Dendritic cell treated with granulocyte-macrophage colony-stimulating factor and Interleukin-4, amounts not matched to agents 40 ng/mL and 50 ng/mL, for 4 days (primary cell): ENCODE measurements at regions not wholly inside any gene's neighbourhood (a gene's known extent, or its start where the extent isn't known, plus 50 kb on each side); places are given as distances from the start of the nearest gene placed in this dataset.

ENCODE experiments used
- H3K27ac Mint-ChIP-seq: one replicate; pipeline ENCODE4 v1.8.0; 2022; ENCODE audit warnings: mild to moderate bottlenecking, mixed read lengths
- H3K27me3 Mint-ChIP-seq: one replicate; pipeline ENCODE4 v1.8.0; 2022; ENCODE audit warnings: mild to moderate bottlenecking, mixed read lengths
- H3K36me3 Mint-ChIP-seq: one replicate; pipeline ENCODE4 v1.8.0; 2022; ENCODE audit warnings: low read depth, mixed read lengths
- H3K4me1 Mint-ChIP-seq: one replicate; pipeline ENCODE4 v1.8.0; 2022; ENCODE audit warnings: low read depth, mixed read lengths
- H3K4me3 Mint-ChIP-seq: one replicate; pipeline ENCODE4 v1.8.0; 2022; ENCODE audit warnings: mild to moderate bottlenecking, moderate library complexity, mixed read lengths
- H3K9me3 Mint-ChIP-seq: one replicate; pipeline ENCODE4 v1.8.0; 2022; ENCODE audit warnings: mixed read lengths
- intact Hi-C: fragments of 100-400 bp; cut with micrococcal nuclease; formaldehyde crosslinking; loops from one replicate; pipeline ENCODE4 v1.15.0; 2022

DNA sequence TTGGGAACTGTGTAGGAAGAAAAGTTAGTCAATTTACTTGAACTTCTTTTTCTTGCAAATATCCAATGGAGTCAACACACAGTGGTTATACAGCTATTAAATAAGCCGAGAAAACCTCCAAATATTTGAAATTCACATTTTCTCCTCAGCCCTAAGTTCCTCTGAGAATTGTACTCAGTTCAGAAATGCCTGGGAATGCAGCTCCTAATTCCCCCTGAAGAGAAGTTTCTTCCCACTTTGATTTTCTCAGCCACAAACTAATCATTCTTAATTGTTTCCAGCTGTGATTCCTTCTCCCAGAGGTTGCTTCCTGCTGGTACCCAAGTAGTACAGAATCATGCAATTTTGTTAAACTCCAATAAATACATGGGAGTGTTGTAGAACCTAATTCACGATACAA lies 246.1 kb upstream of the MIR17HG start:
- H3K36me3 Mint-ChIP-seq = no peaks in the 10 kb centered on the region
- H3K27ac Mint-ChIP-seq = no peak overlapping the region
- H3K9me3 Mint-ChIP-seq = peaks cover 9% of the 10 kb centered on the region
- no peak overlapping the region for H3K4me3 Mint-ChIP-seq
- H3K4me1 Mint-ChIP-seq = no peaks in the 10 kb centered on the region
- H3K27me3 Mint-ChIP-seq = no peaks in the 10 kb centered on the region
- intact Hi-C loops = no loop called here

DNA sequence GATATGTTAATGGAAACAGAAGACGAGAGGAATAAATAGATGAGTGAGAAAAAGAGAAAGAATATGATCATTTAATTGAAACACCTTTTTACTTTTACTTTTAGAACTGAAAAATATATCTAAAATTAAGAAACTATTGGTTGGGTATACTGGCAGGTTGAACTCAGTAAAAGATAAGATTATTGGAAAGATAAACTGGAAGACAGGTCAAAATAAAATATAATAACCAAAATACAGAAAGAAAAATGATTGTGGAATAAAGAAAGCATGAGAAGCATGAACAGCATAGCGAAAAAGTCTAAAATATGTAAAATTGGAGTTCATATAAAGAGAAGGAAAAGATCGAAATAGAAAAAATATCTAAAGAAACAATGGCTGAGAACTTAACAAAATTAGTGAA lies 242.2 kb upstream of the MIR17HG start:
- no peak overlapping the region for H3K27ac Mint-ChIP-seq
- no peak overlapping the region for H3K4me3 Mint-ChIP-seq
- intact Hi-C loops = no loop called here
- no peaks in the 10 kb centered on the region for H3K4me1 Mint-ChIP-seq
- H3K9me3 Mint-ChIP-seq = peaks cover 9% of the 10 kb centered on the region
- no peaks in the 10 kb centered on the region for H3K36me3 Mint-ChIP-seq
- no peaks in the 10 kb centered on the region for H3K27me3 Mint-ChIP-seq

DNA sequence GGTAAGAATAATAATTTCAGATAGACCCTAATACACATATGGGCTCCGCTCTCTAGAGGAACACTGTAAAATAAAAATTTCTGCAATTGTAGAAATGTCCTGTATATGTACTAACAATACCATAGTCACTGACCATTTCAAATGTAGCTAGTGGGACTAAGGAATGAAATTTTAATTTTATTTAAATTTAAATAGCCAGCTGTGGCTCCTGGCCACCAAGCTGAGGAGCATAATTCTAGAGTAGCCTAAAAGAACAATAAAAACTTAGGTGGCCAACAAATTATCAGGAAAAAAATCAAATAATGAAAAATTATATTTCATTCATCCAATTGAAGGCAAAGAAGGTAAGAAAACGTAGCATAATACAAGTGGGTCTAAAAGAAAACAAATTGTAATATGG lies 240.9 kb upstream of the MIR17HG start:
- Mint-ChIP-seq H3K9me3 (peaks cover 9% of the 10 kb centered on the region), H3K27ac (no peak overlapping the region), H3K4me3 (no peak overlapping the region), H3K4me1 (no peaks in the 10 kb centered on the region), H3K36me3 (no peaks in the 10 kb centered on the region), H3K27me3 (no peaks in the 10 kb centered on the region)
- intact Hi-C loops = no loop called here

DNA sequence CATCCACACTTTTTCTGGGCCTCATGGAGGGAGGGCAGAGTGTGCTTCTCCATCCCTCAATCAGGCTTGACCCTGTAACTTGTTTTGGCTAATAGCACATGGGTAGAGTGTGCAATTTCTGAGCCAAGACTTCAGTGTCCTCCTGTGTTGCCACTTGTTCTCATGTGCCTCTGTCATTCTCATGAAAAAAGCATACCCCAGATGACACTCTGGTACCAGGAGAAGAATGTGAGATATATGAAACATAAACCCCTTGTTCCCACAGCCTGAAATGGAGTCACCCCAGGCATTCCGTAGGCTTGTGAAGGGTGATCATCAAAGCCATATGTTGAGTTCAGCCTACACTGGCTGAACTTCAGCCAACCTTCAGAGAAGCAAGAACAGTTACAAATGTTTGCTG lies 239.2 kb upstream of the MIR17HG start:
- no peak overlapping the region for H3K4me3 Mint-ChIP-seq
- H3K27me3 Mint-ChIP-seq = no peaks in the 10 kb centered on the region
- H3K9me3 Mint-ChIP-seq = peaks cover 1% of the 10 kb centered on the region
- intact Hi-C loops = no loop called here
- H3K27ac Mint-ChIP-seq = no peak overlapping the region
- no peaks in the 10 kb centered on the region for H3K4me1 Mint-ChIP-seq
- no peaks in the 10 kb centered on the region for H3K36me3 Mint-ChIP-seq

DNA sequence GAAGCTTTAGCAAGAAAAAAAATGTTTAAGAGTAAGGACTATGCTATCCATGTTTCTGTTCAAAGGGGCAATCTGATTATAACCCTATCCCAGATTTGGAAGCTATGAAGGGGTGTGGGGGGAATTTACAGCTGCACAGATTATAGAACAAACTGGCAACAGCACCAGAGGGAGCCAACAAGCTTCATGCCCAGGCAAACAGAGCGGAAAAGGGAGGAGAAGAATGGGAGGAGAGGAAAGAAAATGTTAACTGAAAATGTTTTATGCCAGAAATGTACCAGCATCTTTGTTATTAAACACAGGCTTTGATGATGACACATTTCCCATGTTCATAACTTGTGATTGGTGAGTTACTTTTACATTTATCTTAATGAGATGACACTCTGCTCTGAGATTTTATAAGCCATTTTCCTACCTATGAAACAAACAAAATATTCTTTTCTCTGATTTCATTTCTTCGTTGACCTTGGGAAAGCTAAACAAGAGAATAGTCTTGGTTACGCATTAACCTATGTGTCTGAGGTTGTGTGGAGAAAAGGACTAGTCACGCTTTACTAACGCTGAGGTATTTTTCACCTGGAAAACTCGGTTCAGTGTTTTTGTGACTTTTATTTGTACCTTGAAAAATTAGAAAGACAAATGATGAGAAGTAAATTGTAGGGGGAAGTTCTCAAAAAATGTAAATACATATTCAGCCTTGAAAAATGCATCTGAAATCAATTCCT lies 235.8 kb upstream of the MIR17HG start:
- H3K4me3 Mint-ChIP-seq = no peak overlapping the region
- H3K9me3 Mint-ChIP-seq = peaks cover 9% of the 10 kb centered on the region
- peaks cover 9% of the 10 kb centered on the region for H3K4me1 Mint-ChIP-seq
- no peak overlapping the region for H3K27ac Mint-ChIP-seq
- intact Hi-C loops = no loop called here
- no peaks in the 10 kb centered on the region for H3K36me3 Mint-ChIP-seq
- no peaks in the 10 kb centered on the region for H3K27me3 Mint-ChIP-seq

DNA sequence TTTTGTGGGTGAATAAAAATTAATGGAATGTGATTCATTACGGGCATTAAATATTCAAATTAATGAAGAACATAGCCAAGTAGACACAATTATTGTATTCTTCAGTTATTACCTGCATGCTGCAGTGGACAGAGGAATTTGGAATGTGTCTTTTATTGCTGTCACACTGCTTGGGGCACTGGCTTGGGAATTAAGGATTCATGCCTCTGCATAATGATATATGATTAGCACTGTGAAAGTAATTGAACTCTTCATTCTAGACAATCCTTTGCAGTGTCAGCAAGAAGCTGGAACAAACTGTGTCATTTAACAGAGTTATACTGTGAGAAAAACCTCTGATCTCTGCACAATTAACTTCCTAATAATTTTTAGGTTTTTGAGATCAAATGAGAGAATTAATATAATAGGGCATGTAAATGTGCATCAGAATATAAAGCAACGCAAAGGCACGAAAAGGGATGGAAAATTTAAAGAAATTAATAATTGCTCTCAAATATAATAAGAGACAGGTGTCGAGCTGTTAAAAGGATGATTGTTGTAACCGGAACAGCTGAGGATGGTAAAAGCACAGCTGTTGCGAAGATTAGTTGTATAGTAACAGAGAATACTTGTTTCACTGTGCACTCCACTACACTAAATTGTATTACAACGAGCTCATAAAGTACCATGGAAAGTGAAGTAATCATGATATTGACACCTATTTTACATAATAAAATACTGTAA lies 235.1 kb upstream of the MIR17HG start:
- Mint-ChIP-seq H3K27me3 (no peaks in the 10 kb centered on the region), H3K4me3 (no peak overlapping the region), H3K36me3 (no peaks in the 10 kb centered on the region), H3K27ac (no peak overlapping the region), H3K9me3 (peaks cover 9% of the 10 kb centered on the region), H3K4me1 (peaks cover 9% of the 10 kb centered on the region)
- intact Hi-C loops = no loop called here

DNA sequence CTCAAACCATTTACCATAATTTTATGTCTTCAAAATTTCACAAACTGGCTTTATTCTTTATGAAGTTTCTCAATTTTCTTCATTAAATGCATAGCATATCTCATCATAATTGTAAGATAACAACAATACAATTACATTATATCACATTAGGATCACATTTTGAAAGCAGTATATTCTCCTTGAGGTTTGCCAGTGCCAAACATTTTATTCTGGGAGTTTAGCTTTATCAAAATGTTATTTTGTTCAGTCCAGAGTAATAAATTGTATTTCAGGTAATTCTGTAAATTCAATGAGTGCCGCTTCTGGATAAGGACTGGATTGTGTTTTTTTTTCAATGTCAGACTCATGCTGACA lies 234.6 kb upstream of the MIR17HG start:
- H3K27ac Mint-ChIP-seq = no peak overlapping the region
- no peak overlapping the region for H3K4me3 Mint-ChIP-seq
- H3K9me3 Mint-ChIP-seq = peaks cover 9% of the 10 kb centered on the region
- H3K36me3 Mint-ChIP-seq = no peaks in the 10 kb centered on the region
- intact Hi-C loops = no loop called here
- H3K27me3 Mint-ChIP-seq = no peaks in the 10 kb centered on the region
- H3K4me1 Mint-ChIP-seq = peaks cover 9% of the 10 kb centered on the region

DNA sequence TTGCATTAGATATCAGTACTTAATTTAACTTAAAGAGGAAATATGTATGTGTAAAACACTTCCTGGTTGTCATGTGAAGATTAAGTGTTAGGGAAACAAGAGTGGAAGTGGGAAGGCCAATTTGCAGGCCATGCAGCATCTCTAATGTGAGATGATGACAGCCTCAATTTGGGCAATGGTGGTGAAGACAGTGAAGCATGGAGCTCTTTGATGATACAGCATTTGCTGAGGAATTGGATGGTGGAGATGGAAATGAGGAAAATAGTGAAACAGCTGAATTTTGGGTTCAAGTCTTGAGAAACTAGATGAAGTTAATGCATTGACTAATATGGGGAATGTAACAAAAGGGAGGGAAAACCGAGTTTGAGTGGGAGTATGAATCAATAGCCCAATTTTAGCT lies 231.7 kb upstream of the MIR17HG start:
- Mint-ChIP-seq H3K4me1 (peaks cover 9% of the 10 kb centered on the region), H3K27ac (no peak overlapping the region), H3K4me3 (no peak overlapping the region), H3K27me3 (no peaks in the 10 kb centered on the region), H3K9me3 (peaks cover 9% of the 10 kb centered on the region), H3K36me3 (no peaks in the 10 kb centered on the region)
- intact Hi-C loops = no loop called here

DNA sequence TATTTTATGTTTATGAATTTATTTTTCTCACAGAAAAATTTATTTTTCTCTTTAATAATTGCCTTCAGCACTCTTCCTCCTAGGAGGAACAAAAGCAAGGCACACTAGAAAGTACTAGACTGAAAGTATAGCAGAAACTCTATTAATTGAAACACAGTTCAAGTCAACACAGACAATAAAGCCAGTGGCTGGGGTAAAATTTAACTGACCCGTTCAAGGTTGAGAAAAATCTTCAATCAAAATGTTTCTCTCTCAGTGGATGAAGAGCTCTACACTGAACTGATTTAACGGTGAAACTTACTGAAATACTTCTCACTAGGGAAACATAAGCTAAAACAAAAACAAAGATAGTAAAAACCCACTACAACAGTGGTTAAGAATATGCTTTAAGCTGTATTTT lies 230.1 kb upstream of the MIR17HG start:
- no peaks in the 10 kb centered on the region for H3K36me3 Mint-ChIP-seq
- intact Hi-C loops = no loop called here
- H3K4me1 Mint-ChIP-seq = peaks cover 9% of the 10 kb centered on the region
- H3K27ac Mint-ChIP-seq = no peak overlapping the region
- H3K4me3 Mint-ChIP-seq = no peak overlapping the region
- H3K27me3 Mint-ChIP-seq = no peaks in the 10 kb centered on the region
- H3K9me3 Mint-ChIP-seq = peaks cover 9% of the 10 kb centered on the region

DNA sequence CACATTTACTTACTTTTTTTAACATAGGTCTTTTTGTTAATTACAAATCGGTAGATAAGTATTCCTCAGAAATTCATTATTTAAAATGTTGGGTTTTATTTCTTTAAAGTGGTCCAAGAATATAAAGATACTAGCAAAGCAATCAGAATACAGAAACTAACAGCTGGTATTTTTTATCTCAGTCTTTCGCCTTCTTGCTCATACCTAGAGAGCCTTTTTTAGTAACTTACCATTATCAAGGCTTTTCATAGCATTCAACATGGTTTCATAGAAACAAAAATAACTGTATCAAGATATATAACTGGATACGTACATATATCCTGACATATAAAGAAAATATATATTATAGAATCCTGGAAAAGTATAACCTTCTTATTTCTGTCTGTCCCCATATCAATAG lies 227.8 kb upstream of the MIR17HG start:
- intact Hi-C loops = no loop called here

DNA sequence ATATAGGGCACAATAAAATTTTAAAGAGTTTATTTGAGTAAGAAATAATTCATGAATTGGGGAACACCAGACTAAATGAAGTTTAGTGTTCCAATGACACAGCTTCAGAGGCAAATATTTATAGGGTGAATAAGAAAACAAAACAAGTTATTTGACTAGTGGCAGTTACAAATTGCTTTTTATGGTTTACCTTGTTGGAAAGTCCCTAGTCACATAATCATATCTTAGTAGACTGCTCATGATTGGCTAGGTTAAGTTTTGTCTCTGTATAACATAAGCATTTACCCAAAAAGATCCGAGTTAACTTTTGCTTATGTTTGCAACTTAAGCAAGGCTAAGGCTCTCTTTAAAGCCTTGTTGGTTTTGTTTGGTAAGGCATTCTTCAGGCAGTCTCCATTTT lies 224.7 kb upstream of the MIR17HG start:
- Mint-ChIP-seq H3K9me3 (no peaks in the 10 kb centered on the region), H3K27ac (no peak overlapping the region), H3K27me3 (no peaks in the 10 kb centered on the region), H3K36me3 (no peaks in the 10 kb centered on the region), H3K4me1 (no peaks in the 10 kb centered on the region), H3K4me3 (no peak overlapping the region)
- intact Hi-C loops = no loop called here

More for the DNA sequence above, 227.8 kb upstream of the MIR17HG start:
- H3K27ac Mint-ChIP-seq = no peak overlapping the region
- H3K9me3 Mint-ChIP-seq = peaks cover 9% of the 10 kb centered on the region
- H3K27me3 Mint-ChIP-seq = no peaks in the 10 kb centered on the region
- no peaks in the 10 kb centered on the region for H3K36me3 Mint-ChIP-seq
- peaks cover 9% of the 10 kb centered on the region for H3K4me1 Mint-ChIP-seq
- H3K4me3 Mint-ChIP-seq = no peak overlapping the region

DNA sequence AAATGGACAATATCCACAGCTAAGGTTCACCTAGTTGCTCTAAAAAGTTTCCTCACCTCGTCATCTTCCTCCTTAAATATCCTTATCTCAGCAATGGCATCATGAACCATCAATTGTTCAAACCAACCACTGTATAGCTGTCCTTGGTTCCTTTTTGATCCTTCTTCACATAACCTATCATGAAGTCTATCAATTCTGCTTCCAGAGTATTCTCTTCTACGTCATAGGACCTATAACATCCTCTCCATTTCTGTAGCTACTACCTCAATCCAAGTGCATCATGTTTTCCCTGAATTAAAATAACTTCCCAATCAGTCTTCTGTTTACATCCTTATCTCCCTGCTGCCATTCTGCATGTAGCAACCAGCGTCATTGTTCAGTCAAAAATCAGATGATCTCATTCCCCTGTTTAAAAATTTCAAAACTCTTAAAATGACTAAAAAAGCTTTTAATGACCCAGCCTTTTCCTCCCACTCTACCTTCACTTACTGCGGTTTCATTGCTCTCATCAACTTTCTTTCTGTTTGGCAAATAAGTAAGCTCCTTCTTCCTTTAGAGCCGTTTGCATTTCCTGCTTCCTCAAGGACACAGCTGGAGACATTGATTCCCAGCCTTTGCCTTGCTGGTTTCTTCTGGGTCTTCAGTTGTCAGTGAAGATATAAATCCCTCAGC lies 223.9 kb upstream of the MIR17HG start:
- H3K27me3 Mint-ChIP-seq = no peaks in the 10 kb centered on the region
- H3K9me3 Mint-ChIP-seq = no peaks in the 10 kb centered on the region
- H3K27ac Mint-ChIP-seq = no peak overlapping the region
- intact Hi-C loops = no loop called here
- H3K4me1 Mint-ChIP-seq = no peaks in the 10 kb centered on the region
- H3K4me3 Mint-ChIP-seq = no peak overlapping the region
- H3K36me3 Mint-ChIP-seq = no peaks in the 10 kb centered on the region

DNA sequence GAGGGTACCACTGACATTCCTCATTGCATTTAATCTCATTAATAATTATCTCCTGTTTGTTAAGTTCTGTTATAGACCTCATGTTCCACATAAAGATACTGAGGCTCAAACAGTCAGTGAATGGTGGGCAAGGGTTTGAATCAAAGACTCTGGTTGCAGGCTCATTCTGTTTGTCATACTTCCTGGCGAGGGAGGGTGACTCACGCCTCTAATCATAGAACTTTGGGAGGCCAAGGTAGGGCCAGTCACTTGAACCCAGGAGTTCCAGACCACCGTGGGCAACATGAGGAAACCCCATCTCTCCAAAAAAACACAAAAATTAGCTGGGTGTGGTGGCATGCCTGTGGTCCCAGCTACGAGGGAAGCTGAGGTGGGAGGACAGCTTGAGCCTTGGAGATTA lies 220.7 kb upstream of the MIR17HG start:
- intact Hi-C loops = no loop called here
- no peak overlapping the region for H3K4me3 Mint-ChIP-seq
- H3K27ac Mint-ChIP-seq = no peak overlapping the region
- no peaks in the 10 kb centered on the region for H3K36me3 Mint-ChIP-seq
- no peaks in the 10 kb centered on the region for H3K9me3 Mint-ChIP-seq
- H3K27me3 Mint-ChIP-seq = no peaks in the 10 kb centered on the region
- no peaks in the 10 kb centered on the region for H3K4me1 Mint-ChIP-seq

DNA sequence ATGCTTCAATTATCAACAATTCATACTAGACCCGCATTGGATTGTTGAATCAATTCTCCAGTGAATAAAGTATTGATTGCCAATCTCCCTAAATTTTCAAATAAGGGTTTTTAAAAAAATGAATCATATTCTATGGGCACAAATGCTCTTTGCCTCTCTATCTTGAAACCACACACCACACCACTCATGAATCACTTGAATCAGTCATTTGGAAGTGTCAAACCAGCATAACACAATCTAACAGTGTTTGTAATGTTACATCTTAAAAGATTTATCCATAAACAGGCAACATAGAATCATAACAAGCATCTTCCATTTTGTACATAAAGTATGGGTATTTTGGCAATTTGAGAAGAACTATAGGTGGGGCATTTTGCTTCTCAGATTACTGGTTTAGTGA lies 219.5 kb upstream of the MIR17HG start:
- Mint-ChIP-seq H3K36me3 (no peaks in the 10 kb centered on the region), H3K9me3 (no peaks in the 10 kb centered on the region), H3K27me3 (no peaks in the 10 kb centered on the region), H3K4me3 (no peak overlapping the region), H3K27ac (no peak overlapping the region), H3K4me1 (no peaks in the 10 kb centered on the region)
- intact Hi-C loops = no loop called here
